ENCODE measurements at regions not wholly inside any gene's neighbourhood (a gene's known extent, or its start where the extent isn't known, plus 50 kb on each side); places are given as distances from the start of the nearest gene placed in this dataset.
"Not testable (repeated sequence)": the region's sequence is repeated elsewhere in the genome, so short reads cannot be mapped to it uniquely, and the experiment has no call there.

DNA sequence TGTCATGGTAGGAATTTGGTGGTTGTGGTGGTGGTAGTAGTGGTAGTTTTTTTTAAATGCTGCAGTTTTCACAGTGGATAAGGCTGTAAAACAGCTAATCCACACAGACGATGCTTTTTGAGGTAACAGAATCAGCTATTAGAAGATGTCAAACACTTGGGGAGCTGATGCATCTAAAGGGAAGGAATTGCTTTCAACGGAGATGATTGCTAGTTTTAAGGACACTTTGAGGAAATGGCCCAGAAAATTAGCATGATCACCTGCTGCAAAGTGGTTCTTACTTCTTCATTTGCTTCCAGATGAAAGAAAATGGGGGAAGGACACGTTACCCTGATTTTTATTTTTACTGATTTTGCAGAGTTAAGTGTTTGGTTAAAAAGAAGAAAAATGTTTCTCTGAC lies 178.2 kb upstream of the ATP10B start:
- DNase-seq: no peak

DNA sequence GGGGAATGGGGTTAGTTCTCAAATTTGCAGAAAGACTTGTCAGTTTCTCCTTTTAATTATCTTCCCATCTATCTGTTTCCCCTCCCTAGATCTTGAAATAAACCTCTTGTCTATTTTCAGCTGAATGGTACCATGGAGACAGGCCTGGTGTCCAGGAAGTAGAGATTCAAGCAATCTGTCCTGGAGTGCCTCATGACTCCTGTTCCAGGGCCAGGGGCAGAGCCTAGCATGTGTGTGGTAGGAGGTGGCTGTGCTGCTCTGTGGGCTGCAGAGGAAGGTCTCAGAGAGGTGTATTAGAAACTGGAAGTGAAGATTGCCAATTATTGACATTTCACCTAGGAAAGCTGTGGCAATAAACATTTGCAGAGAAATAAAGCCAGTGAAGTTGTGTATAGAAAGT lies 175.8 kb upstream of the ATP10B start:
- peak; percentile 35 for DNase-seq

DNA sequence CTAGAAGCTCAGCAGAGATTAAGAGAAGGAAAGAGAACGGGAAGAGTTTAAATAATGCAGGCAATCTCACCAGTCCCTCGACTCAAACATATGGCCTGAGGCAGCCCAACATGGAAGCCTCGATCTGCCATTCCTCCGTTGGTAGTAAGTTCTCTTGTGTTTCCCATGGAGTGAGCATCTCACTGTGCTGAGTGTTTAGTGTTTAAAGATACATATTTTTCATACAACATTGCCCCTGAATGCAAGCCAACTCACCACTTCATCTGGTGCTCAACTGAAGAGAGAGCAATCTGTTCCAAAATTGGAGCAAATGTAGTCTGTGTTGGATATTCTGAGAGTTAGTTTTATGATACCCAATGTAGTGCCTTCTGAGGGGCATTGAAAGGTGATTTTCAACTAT lies 171.5 kb upstream of the ATP10B start:
- DNase-seq: no peak

DNA sequence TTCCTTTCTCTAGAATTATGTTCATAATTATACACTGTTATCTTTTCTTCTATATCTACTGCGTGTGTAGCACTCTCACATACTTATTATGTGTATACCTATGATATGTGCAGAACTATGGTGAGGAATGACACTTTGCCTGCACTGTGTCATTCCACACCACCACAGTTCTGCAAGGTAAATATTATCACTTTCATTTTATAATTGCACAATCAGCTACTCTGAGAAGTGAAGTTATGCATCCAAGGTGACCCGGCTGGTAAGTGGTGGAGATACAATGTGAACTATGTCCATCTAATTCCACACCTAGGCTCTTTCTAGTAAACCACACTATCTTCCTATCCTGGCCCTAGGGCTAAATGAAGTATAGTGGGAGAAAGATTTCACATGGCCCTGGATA lies 170.1 kb upstream of the ATP10B start:
- DNase-seq: no peak

DNA sequence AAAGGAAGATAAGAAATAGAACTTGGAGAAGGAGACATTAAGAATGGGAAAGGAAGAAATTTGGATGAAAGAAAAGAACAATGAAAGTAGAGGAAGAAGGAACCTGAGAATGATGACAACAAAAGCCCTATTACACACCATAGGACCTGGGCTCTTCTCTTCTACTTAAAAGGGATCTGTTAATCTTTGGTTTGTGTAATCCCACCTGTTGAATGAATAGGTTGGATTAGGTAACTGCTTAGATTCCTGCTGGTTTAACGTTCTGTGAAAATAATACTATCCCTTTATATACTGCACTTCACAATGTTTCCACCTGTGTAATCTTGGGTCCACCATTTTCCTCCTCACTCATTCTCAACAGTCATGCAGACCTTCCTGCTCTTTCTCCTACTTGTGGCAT lies 157.8 kb upstream of the ATP10B start:
- DNase-seq: no peak

DNA sequence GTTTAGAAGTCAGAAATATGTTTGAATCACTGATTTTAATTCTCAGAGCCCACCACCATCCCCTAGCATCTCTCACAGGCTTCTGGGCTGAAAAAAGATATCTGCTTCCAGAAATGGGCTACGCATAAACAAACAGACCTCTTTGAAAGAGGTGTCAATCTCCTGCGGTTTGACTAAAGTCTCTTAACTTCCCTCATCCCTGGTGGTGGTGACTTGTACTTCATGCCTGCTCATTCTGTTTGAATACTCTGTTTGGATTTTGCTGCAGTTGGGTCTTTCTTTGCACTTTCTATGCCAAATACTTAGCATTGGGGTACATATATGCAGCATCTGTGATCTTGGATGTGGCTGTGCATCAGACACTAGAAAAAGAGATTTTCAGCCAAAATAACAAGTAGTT lies 157.2 kb upstream of the ATP10B start:
- no peak for DNase-seq

DNA sequence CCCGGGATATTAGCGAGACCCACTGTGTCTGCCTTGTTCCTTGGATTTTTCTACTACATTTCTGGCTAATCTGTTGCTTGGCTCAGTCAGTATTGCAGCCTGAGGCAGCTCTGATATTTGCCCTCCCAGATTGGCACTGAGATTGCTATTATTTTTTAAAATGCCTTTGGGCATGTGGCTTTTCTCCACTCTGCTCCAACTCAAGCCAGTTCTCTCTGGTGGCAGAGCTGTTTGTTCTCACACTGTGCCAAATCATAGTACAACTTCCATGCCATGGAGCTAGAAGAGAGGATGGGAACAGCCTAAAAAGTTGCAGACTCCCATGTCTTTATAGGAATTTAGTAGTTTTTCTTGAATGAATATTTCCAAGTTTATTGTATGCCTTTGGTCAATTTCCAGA lies 155.9 kb upstream of the ATP10B start:
- DNase-seq: no peak

DNA sequence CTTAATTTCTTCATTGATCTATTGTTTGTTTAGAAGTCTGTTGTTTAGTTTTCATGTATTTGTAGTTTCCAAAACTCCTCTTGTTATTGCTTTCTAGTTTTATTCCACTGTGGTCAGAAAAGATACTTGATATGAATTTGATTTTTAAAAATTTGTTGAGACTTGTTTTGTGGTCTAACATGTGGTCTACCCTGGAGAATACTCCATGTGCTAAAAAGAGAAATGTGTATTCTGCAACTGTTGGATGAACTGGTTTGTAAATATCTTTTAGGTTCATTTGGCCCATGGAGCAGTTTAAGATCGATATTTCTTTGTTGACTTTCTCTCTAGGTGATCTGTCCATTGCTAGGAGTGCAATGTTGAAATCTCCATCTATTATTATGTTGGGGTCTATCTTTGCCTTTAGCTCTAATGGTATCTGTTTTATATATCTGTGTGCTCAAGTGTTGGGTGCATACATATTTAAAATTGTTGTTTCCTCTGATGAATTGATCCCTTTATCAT lies 150.6 kb upstream of the ATP10B start:
- no peak for DNase-seq

DNA sequence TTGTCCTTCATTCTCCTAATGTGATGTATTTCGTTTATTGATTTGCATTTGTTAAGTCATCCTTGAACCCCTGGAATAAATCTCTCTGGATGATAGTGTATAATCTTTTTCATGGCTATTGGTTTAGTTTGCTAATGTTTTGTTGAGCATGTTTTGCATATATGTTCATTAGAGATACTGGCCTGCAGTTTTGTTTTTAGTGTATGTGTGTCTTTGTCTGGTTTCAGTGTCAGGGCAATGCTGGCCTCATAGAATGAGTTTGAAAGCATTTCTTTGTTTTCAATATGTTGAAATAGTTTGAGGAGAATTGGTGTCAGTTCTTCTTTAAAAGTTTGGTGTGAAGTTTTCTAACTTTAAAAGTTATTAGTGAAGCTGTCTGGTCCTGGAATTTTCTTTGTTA lies 149.6 kb upstream of the ATP10B start:
- DNase-seq: no peak

DNA sequence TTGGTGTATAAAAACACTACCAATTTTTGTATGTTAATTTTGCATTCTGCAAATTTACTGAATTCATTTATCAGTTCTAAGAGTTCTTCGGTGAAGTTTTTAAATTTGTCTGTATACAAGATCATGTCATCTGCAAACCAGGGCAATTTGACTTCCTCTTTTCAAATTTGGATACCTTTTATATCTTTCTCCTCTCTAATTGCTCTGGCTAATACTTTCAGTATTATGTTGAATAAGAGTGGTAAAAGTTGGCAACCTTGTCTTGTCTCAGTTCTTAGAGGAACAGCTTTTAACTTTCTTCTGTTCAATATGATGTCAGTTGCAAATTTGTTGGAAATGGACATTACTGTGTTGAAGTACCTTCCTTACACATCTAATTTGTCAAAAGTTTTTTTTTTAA lies 149.1 kb upstream of the ATP10B start:
- DNase-seq: not testable (repeated sequence)

DNA sequence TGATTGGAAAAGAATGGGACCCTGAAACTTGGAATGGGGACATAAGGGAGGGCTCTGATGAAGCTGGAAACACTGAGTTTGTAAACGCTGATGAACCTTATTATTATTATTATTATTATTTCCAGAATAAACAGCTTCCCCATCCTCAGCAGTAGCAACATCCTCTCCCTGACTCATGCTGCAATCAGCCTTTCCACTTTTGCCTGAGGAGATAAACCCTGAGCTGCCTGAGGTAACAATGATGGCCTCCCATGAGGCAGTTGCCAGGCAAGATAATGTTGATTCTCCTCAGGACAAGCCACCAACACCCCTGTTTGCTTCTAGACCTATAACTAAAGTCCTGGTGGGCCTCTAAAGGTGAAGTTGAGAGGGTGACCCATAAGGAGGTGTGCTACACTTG lies 139.2 kb upstream of the ATP10B start:
- no peak for DNase-seq

DNA sequence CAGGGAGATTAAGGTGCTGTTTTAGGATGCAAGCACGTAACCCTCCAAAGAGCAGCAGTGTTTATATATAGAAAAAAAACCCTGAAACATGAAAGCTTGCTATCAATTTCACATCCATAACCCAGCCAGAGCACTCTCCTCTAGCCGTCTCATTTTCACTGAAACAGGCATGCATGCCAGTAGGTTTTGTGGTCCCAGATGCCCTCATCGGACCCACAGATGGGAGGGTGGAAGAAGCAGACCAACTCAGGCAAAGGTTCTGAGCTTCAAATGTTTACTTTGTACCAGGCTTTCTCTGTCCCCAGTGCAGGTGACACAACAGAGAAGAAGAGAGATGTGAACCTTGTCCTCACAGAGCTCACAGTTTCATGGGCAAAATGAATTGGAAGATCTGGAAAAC lies 127.4 kb upstream of the ATP10B start:
- DNase-seq: no peak

DNA sequence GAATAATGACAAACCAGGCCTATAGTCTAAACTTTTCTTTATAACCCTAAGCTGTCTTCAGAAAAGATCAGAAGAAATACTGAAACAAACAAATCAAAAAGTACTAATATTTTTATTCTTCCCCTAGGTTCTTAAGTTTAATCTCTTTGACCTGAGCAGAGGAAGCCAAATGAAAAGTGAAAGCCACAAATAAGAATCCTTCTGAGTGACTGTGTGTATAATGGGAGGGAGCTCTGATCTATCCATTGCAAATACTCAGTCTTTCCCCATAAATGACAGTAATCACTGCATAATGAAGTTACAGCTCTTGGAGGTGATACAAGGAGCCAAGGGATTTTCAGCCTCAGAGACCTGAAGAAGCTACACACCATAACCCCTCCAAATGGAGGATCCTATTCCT lies 126.9 kb upstream of the ATP10B start:
- DNase-seq: no peak

DNA sequence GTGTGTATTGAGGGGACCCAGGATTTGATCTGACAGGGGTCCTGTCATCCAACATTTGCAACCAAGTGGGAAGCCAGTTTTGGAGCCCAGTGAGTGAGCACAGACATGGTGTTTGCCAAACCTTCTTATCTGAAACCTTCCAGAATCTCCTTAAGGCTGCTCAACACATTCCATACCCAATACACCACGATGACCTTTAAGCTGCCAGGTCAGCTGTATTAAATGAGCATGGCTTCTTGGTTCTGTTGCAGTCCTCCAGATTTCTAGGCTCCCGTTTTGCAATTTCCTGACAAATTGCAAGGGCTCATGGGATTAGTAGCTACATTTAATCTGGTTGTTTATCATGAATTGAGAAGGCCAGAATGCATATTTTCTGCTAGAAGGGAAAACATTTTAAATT lies 124.2 kb upstream of the ATP10B start:
- no peak for DNase-seq

DNA sequence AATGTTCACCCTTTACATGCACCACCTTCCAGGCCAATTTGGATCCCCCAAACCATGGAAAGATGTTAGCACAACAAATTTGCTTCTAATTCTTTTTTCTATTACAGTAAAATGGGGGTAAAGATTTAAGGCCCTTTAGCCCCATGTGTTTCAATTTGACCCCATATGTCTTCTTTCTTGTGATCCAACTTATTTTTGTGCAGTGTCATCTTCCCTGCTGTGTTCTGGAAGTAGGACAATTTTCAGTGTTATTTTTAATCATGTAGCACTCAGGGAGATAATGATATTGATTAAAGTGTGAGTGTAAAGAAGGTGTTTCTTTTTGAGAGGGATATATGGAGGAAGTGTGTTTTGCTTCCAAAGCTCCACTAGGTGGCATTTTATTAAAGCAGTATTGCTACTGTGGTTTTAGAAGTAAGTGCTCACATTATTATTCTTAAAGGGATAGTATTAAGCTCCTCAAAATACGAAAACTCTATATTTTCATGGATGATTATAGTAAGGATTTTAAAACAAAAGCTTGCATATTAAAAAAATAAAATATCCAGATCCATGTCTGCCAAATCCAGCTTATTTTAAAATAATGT lies 118.7 kb upstream of the ATP10B start:
- peak; percentile 68 for DNase-seq

DNA sequence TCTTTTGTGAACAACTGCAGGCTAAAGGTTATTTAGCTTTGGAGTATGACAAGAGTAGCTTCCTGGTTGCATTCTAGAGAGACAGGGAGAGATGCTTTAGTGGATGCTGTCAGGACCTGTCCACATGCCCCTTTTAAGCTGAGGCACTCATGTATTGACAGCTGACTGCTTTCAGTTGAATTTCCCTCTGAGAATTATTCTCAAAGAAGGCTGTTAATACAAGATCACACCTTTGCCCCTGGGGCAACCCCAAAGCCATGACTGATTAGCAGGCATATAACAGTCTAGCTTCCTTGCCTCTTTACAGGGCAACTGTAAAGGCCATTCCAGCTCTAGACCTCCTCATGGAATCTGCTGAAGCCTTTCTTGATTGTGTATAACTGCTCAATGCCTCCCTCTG lies 117.6 kb upstream of the ATP10B start:
- no peak for DNase-seq

DNA sequence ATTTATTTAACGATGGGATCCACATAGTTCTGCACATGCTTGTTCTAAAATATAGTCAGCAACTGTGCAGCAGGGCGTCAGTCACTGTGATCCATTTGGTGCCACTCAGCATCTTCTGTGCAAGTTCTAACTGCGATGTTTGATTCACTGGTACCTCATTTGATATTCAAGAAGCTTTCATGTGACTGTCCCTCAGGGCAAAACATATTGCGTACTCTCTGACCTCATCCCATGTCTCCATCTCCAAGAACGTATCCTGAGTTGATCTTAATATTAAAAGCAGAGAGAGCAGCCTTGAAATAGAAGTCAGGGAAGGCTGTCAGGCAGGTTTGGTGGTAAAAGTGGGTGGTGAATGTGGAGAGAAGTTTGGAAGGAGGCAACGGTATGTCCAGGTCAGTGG lies 116.5 kb upstream of the ATP10B start:
- no peak for DNase-seq

DNA sequence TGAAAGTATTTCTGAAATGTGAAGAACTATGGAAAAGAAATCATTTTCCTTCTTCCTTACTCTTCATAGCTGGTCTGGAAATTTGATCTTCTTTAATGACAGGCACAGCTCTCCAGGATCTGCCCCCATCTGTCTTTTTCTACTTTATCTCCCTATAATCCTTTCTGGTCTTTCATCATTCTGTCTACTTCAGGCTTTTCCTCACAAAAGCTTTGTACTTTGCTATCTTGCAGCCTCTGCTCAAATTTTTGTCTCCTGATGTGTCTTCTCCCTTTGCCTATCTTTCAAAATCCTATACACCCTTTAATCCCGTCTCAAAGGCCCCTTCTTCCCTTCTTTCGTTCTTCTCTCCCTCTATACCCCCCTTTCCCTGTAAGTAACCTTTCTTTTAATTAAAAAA lies 114.9 kb upstream of the ATP10B start:
- no peak for DNase-seq

DNA sequence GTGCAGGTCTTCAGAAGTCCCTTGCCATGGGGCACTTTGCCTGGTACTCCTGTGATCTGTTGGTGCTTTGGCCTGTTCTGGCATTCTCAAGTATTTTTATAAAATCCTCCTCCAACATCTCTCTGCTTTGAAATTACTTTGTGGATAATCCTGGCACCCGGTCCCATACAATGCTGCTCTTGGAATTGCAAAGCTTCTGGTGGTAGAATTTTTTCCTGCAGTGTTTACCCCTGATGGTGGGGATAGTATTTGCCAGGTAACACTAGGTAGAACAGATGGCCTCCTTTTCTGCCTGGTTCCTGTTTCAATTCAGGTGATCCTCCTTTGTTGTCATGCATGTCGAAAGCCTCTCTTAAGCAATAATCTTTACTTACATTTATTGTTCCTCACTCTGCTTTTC lies 109.8 kb upstream of the ATP10B start:
- DNase-seq: no peak

DNA sequence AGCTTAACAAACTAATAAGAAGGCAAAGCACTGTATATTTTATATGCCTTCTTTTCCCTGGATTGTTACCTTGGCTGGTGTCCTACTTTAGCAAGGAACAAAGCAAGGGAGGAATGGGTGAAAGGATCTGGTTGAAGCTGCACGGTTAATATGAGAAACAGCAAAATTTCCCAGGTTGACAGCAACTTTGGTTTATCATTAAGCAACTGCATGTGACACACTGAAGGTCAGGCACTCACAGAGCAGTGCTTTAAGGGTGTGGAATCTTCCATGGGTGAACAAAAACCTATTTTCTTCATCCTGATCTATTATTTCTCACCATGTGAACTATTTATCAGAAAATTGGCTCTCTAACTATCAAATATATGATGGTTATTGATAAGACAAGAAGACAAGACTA lies 109.0 kb upstream of the ATP10B start:
- no peak for DNase-seq

DNA sequence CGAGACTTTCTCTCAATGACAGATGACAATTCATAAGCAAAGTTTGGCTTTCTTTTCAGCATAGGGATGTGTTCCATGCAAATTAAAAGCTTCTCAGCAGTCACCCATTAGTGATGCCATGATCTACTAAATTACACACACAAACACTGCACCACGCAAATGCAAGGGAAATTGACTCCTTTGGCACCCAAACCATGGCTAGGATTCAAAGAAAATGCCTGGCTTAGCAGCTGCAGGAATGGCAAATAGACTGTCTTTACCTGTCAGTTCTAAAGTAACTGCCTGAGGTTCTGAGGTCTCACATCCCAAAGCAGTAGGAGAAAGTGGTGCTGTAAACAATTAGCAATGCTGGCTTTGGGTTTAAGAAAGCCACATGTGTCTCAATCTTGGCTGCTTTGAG lies 108.6 kb upstream of the ATP10B start:
- DNase-seq: no peak

DNA sequence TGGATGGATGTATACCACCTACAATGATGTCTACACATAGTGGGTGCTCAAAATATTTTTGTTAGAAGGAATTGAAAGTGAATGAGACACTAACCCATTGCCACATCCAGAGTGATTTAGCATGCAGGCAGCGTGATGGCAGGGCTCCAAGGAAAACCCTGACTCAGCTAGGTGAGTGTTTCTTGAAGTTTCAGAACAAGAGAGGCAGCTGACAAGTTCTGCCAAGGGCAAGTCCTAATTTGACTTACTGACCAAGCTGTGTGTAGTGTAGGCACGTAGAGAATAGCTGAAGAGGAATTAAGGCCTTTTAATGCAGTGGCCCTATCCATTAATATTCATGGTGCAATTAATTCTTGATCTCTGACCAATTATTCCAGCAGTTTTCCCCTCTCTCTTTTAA lies 107.8 kb upstream of the ATP10B start:
- peak; percentile 20 for DNase-seq

DNA sequence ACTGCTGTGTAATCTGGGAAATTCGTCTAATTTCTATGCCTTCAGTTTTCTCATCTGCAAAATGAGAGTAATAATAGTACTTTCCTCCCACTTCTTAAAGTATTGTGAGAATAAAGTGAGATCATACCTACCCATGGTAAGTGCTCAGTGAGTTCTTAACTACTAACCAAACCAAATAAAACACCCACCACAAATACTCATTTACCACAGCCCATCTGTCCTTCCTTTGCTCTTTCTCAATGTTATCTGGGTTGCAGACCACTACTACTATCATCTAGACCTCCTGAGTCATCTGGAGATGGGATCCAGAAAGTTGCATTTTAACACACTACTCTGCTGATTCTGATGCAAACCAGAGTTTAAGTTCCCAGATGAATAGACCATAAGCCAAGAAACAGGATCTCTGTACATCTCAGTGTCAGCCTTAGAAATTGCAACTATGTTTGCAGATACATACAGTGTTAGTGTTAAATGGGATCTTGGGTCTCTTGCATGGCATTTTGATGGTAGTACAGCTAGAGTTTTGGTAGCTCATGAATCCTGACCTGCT lies 105.4 kb upstream of the ATP10B start:
- DNase-seq: no peak

DNA sequence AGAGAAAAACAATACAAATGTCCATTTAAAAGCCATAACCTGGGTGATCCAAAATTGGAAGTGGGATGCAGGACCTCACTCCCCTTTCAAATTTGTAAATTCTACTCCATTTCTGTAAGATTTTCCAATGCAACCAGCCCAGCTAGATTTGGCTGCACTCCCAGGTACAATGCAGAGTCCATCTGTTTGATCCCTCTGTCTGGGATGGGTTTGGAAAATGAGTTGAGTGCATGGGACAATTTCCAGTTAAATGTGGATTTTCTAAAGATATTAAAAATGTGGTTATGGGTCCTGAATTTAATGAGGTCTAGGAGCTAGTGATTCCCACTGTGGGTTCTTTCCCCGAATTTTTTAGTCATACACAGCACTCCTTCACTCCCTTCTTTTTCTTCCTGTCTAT lies 104.0 kb upstream of the ATP10B start:
- DNase-seq: no peak

DNA sequence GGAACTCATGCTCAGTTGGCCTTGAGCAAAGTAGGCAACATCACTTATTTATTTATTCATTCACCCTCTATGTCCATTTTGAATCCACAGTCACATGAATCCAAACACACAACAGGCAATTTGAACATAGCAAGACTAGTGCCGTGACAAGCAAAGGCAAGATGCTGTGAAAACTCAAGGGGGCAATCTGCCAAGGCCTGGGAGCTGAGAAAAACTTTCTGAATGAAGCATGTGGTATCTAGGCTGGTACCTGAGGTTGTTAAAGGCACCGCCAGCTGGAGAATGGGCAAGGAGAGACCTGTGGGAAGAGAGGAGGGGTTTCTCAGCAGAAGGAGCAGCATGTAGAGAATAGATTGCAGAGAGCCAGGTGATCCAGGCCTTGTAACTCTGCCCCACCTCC lies 98.3 kb upstream of the ATP10B start:
- no peak for DNase-seq

DNA sequence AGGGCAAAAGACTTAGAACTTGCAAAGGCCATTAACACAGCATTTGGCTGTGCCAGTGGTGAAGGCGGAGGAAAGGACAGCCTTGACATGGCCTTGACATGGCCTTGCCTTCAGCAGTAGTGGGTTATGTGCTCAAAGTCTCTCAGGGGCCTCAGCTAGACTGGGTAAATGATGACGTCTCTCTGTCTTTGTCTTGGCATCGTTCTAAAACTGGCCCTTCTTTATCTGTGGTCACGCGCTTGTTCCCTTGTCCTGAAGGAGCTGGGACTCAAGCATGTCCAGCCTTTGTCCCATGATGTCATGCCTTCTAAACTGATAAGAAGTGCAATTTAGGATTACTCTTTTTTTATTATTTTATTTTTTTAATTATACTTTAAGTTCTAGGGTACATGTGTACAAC lies 88.7 kb upstream of the ATP10B start:
- no peak for DNase-seq
